Esophagus (tissue), 2 donors: ENCODE measurements at regions not wholly inside any gene's neighbourhood (a gene's known extent, or its start where the extent isn't known, plus 50 kb on each side); places are given as distances from the start of the nearest gene placed in this dataset.

Experiments
- H3K27ac ChIP-seq, 2 donors: one replicate each; pipeline ENCODE4 v1.5.1; 2013; ENCODE audit warnings: low read depth in 2 of 2, mild to moderate bottlenecking in 2 of 2, inconsistent platforms in 1 of 2, low read length in 1 of 2, moderate library complexity in 1 of 2
- H3K27me3 ChIP-seq, 2 donors: one replicate each; pipeline ENCODE4 v1.6.1; 2013; ENCODE audit warnings: low read length in 2 of 2, control low read depth in 1 of 2, mild to moderate bottlenecking in 1 of 2; ENCODE audit not compliant: insufficient read depth in 2 of 2, control insufficient read depth in 1 of 2
- H3K36me3 ChIP-seq, 2 donors: one replicate each; pipeline ENCODE4 v1.6.1; 2013; ENCODE audit warnings: low read length in 1 of 2; ENCODE audit not compliant: control insufficient read depth in 2 of 2, insufficient read depth in 2 of 2
- H3K4me1 ChIP-seq, 2 donors: one replicate each; pipeline ENCODE4 v1.6.1; 2013; ENCODE audit warnings: low read length in 1 of 2; ENCODE audit not compliant: control insufficient read depth in 2 of 2, insufficient read depth in 2 of 2
- H3K4me3 ChIP-seq, 2 donors: one replicate each; pipeline ENCODE4 v1.5.1; 2013; ENCODE audit warnings: low read length in 2 of 2, mild to moderate bottlenecking in 2 of 2, low read depth in 1 of 2, moderate library complexity in 1 of 2
- H3K9me3 ChIP-seq, 2 donors: one replicate each; pipeline ENCODE4 v1.6.1; 2013; ENCODE audit warnings: mild to moderate bottlenecking in 2 of 2, low read depth in 1 of 2, low read length in 1 of 2, moderate library complexity in 1 of 2; ENCODE audit not compliant: control insufficient read depth in 2 of 2, insufficient read depth in 1 of 2
- WGBS, 2 donors: extraction: QIAGEN DNeasy Blood & Tissue Kit; methylation state at CpG; one replicate each; pipeline ENCODE4 v1.1.7; 2013; 5-methylcytosine and 5-hydroxymethylcytosine counted together
- donor health status: healthy with polysubstance abuse.
- donor health status: Bipolar disorder and iron deficiency.

GRCh38 chr6:165746331-165746730 lies 83.3 kb upstream of the PDE10A start:
- H3K27me3 ChIP-seq, result no peaks in the 10 kb centered on the region
- H3K9me3 ChIP-seq, result peaks cover 0 to 3% of the 10 kb centered on the region in 2 donors
- WGBS, 2 donors, result 61 to 77% methylated on average over 9 of the region's 9 CpGs
- no peak overlapping the region for H3K4me3 ChIP-seq
- H3K27ac ChIP-seq, result no peak overlapping the region
- H3K36me3 ChIP-seq, result no peaks in the 10 kb centered on the region
- peaks cover 0 to 2% of the 10 kb centered on the region in 2 donors for H3K4me1 ChIP-seq

DNA sequence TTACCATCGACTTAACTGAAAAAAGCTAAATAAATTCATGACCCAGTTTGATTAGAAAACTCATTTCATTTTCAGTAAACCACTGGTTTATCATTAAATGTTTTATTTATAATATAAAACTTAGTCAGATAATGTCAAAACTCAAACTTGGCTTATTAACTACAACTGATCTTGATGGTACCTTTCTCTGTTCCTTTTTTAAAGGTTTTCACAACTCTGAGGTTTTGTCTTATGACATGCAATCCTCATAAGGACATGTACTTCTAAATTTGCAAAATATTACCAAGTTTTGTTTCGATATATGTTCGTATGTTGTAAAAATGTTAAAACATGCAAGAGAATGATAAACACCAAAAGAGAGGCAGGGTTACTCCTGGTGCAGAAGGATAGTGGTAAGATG lies 82.5 kb upstream of the PDE10A start:
- no peaks in the 10 kb centered on the region for H3K36me3 ChIP-seq
- peaks cover 0 to 2% of the 10 kb centered on the region in 2 donors for H3K4me1 ChIP-seq
- H3K27ac ChIP-seq, result no peak overlapping the region
- no peak overlapping the region for H3K4me3 ChIP-seq
- 84 to 85% methylated on average over 3 of the region's 3 CpGs for WGBS, 2 donors
- H3K27me3 ChIP-seq, result no peaks in the 10 kb centered on the region
- H3K9me3 ChIP-seq, result peaks cover 0 to 3% of the 10 kb centered on the region in 2 donors

- H3K4me1 ChIP-seq, result peaks cover 0 to 2% of the 10 kb centered on the region in 2 donors
- peaks cover 0 to 3% of the 10 kb centered on the region in 2 donors for H3K9me3 ChIP-seq
- no peaks in the 10 kb centered on the region for H3K27me3 ChIP-seq
- H3K27ac ChIP-seq, result no peak overlapping the region
- no peak overlapping the region for H3K4me3 ChIP-seq
- WGBS, 2 donors, result 39 to 42% methylated on average over 1 of the region's 1 CpG
- no peaks in the 10 kb centered on the region for H3K36me3 ChIP-seq
These were observed 81.7 kb upstream of the PDE10A start for GRCh38 chr6:165744555-165745228.

- Histone ChIP-seq H3K36me3 (no peaks in the 10 kb centered on the region), H3K9me3 (no peaks in the 10 kb centered on the region), H3K27me3 (no peaks in the 10 kb centered on the region), H3K27ac (no peak overlapping the region), H3K4me3 (no peak overlapping the region), H3K4me1 (peaks cover 0 to 2% of the 10 kb centered on the region in 2 donors)
- WGBS, 2 donors, result 82 to 85% methylated on average over 6 of the region's 6 CpGs
These were observed 80.4 kb upstream of the PDE10A start for GRCh38 chr6:165743366-165743898.

GRCh38 chr6:165742047-165742446 lies 79.0 kb upstream of the PDE10A start:
- H3K4me3 ChIP-seq, result no peak overlapping the region
- no peaks in the 10 kb centered on the region for H3K9me3 ChIP-seq
- peaks cover 0 to 2% of the 10 kb centered on the region in 2 donors for H3K4me1 ChIP-seq
- H3K27me3 ChIP-seq, result no peaks in the 10 kb centered on the region
- H3K36me3 ChIP-seq, result no peaks in the 10 kb centered on the region
- 86 to 92% methylated on average over 7 of the region's 7 CpGs for WGBS, 2 donors
- H3K27ac ChIP-seq, result no peak overlapping the region

DNA sequence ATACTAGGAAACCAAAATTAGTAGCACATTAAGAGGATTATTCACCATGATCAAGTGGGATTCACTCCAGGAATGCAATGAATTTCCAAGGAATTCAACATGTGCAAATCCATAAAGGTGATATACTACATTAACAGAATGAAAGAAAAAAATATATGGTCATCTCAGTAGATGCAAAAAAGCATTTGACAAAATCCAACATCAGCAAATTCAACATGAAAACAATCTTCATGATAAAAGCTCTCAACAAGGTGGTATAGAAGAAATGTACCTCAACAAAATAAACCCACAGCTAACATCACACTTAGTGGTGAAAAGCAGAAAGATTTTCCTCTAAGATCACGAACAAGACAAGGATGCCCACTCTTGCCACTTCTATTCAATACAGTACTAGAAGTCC lies 74.4 kb upstream of the PDE10A start:
- H3K36me3 ChIP-seq, result no peaks in the 10 kb centered on the region
- no peak overlapping the region for H3K4me3 ChIP-seq
- H3K27me3 ChIP-seq, result no peaks in the 10 kb centered on the region
- H3K27ac ChIP-seq, result no peak overlapping the region
- no peaks in the 10 kb centered on the region for H3K9me3 ChIP-seq
- no peaks in the 10 kb centered on the region for H3K4me1 ChIP-seq
- 81 to 85% methylated on average over 1 of the region's 1 CpG for WGBS, 2 donors

DNA sequence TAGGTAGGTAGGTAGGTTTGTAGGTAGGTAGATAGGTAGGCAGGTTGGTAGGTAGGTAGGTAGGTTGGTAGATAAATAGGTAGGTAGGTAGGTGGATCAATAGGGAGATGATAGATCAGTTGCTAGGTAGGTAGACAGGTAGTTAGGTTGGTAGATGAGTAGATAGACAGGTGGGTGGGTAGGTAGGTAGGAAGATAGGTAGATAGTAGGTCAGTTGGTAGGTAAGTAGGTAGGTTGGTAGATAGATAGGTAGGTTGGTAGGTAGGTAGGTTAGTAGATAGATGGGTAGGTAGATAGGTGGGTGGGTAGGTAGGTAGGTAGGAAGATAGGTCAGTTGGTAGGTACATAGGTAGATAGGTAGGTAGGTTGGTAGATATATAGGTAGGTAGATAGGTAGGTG lies 72.0 kb upstream of the PDE10A start:
- no peak overlapping the region for H3K27ac ChIP-seq
- H3K9me3 ChIP-seq, result no peaks in the 10 kb centered on the region
- H3K4me1 ChIP-seq, result no peaks in the 10 kb centered on the region
- H3K4me3 ChIP-seq, result no peak overlapping the region
- H3K36me3 ChIP-seq, result no peaks in the 10 kb centered on the region
- no peaks in the 10 kb centered on the region for H3K27me3 ChIP-seq

- no peaks in the 10 kb centered on the region for H3K27me3 ChIP-seq
- H3K9me3 ChIP-seq, result no peaks in the 10 kb centered on the region
- no peaks in the 10 kb centered on the region for H3K4me1 ChIP-seq
- H3K27ac ChIP-seq, result no peak overlapping the region
- H3K4me3 ChIP-seq, result no peak overlapping the region
- 28 to 29% methylated on average over 1 of the region's 1 CpG for WGBS, 2 donors
- no peaks in the 10 kb centered on the region for H3K36me3 ChIP-seq
These were observed 70.4 kb upstream of the PDE10A start for GRCh38 chr6:165733489-165733791.

DNA sequence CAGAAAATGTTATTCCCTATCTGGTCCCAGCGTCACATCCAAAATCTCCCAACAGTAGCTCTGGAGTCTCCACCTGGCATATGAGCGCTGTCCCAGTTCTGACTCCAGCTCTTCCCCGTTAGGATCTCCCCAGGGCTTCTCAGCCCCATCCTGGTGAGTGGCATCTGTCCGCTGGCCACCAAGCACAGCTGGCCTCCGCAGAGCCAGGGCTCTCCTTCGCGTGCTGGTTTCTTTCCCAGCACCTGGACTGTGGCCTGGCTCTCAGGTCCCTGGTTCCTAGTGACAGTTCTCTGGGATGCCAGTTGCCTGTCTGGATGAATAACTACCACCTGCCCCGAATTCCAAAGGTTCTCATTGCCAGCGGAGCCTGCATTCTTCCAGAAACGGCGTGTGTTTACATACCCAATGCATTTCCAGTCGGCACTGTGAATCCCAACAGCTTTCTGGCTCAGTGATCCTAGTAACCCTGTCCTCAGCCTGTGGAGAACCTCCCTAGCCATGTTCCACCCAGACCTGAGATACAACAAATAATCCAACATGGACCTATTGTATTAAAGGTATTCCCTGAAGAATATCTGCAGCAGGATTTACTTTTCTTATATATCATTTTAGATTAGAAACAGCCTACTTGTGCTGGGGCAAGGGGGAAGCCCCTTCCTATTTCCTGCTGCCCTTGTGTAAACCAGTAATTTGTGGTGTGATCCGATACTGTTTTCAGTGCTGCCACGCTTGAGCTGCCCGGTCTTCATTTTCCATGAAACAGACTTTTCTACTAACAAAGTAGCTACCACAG lies 69.9 kb upstream of the PDE10A start:
- Histone ChIP-seq H3K36me3 (no peaks in the 10 kb centered on the region), H3K27ac (no peak overlapping the region), H3K4me1 (no peaks in the 10 kb centered on the region), H3K9me3 (no peaks in the 10 kb centered on the region), H3K4me3 (no peak overlapping the region), H3K27me3 (no peaks in the 10 kb centered on the region)
- 67 to 73% methylated on average over 15 of the region's 15 CpGs for WGBS, 2 donors
